Glutamatergic neuron (in vitro differentiated cells): ENCODE measurements at regions not wholly inside any gene's neighbourhood (a gene's known extent, or its start where the extent isn't known, plus 50 kb on each side); places are given as distances from the start of the nearest gene placed in this dataset.

Source experiments
- DNase-seq: peaks from one replicate; pipeline ENCODE4 v3.0.0; 2022
- H3K27ac Mint-ChIP-seq: one replicate; pipeline ENCODE4 v1.8.0; 2020; ENCODE audit warnings: mild to moderate bottlenecking, mixed read lengths, inconsistent platforms; ENCODE audit not compliant: unreplicated experiment
- H3K27me3 Mint-ChIP-seq: one replicate; pipeline ENCODE4 v1.8.0; 2020; ENCODE audit warnings: mild to moderate bottlenecking, moderate library complexity, mixed read lengths, inconsistent platforms; ENCODE audit not compliant: unreplicated experiment
- H3K36me3 Mint-ChIP-seq: one replicate; pipeline ENCODE4 v1.8.0; 2020; ENCODE audit warnings: mild to moderate bottlenecking, mixed read lengths, inconsistent platforms; ENCODE audit not compliant: unreplicated experiment
- H3K4me1 Mint-ChIP-seq: one replicate; pipeline ENCODE4 v1.8.0; 2020; ENCODE audit warnings: mild to moderate bottlenecking, low read depth, mixed read lengths, inconsistent platforms; ENCODE audit not compliant: unreplicated experiment
- H3K4me3 Mint-ChIP-seq: one replicate; pipeline ENCODE4 v1.8.0; 2020; ENCODE audit warnings: mild to moderate bottlenecking, mixed read lengths, inconsistent platforms; ENCODE audit not compliant: unreplicated experiment
- H3K9me3 Mint-ChIP-seq: one replicate; pipeline ENCODE4 v1.8.0; 2020; ENCODE audit warnings: mild to moderate bottlenecking, moderate library complexity, mixed read lengths, inconsistent platforms; ENCODE audit not compliant: unreplicated experiment
- CTCF ChIP-seq: fragments of 200-600 bp; sonication (generic); IDR thresholded peaks from one replicate; pipeline ENCODE4 v1.5.0; 2021; ENCODE audit not compliant: partially characterized antibody, unreplicated experiment

GRCh38 chr7:41374150-41374848, 328.6 kb downstream of the INHBA start:
- Mint-ChIP-seq H3K27ac (no peak overlapping the region), H3K9me3 (peaks cover 1% of the 10 kb centered on the region), H3K36me3 (no peaks in the 10 kb centered on the region), H3K4me3 (no peak overlapping the region), H3K27me3 (peaks cover 2% of the 10 kb centered on the region), H3K4me1 (no peaks in the 10 kb centered on the region)
- DNase-seq = no peak
- no peak for TF ChIP-seq CTCF

- Mint-ChIP-seq H3K36me3 (no peaks in the 10 kb centered on the region), H3K9me3 (no peaks in the 10 kb centered on the region), H3K4me3 (no peak overlapping the region), H3K4me1 (no peaks in the 10 kb centered on the region), H3K27me3 (no peaks in the 10 kb centered on the region), H3K27ac (no peak overlapping the region)
- DNase-seq = no peak
- no peak for TF ChIP-seq CTCF
Measured at GRCh38 chr7:41367967-41368882, 334.7 kb downstream of the INHBA start.

- H3K4me3 Mint-ChIP-seq = no peak overlapping the region
- H3K9me3 Mint-ChIP-seq = peaks cover 2% of the 10 kb centered on the region
- DNase-seq = no peak
- no peaks in the 10 kb centered on the region for H3K36me3 Mint-ChIP-seq
- no peaks in the 10 kb centered on the region for H3K4me1 Mint-ChIP-seq
- H3K27ac Mint-ChIP-seq = no peak overlapping the region
- no peak for TF ChIP-seq CTCF
- H3K27me3 Mint-ChIP-seq = no peaks in the 10 kb centered on the region
Measured at GRCh38 chr7:41351091-41351490, 351.8 kb downstream of the INHBA start.

GRCh38 chr7:41346878-41347277, 356.0 kb downstream of the INHBA start:
- Mint-ChIP-seq H3K4me3 (no peak overlapping the region), H3K4me1 (no peaks in the 10 kb centered on the region), H3K27ac (no peak overlapping the region), H3K27me3 (no peaks in the 10 kb centered on the region), H3K9me3 (peaks cover 2% of the 10 kb centered on the region), H3K36me3 (no peaks in the 10 kb centered on the region)
- TF ChIP-seq CTCF = no peak
- DNase-seq = no peak
